ENCODE measurements at regions not wholly inside any gene's neighbourhood (a gene's known extent, or its start where the extent isn't known, plus 50 kb on each side); places are given as distances from the start of the nearest gene placed in this dataset.
"Not testable (repeated sequence)": the region's sequence is repeated elsewhere in the genome, so short reads cannot be mapped to it uniquely, and the experiment has no call there.

DNA sequence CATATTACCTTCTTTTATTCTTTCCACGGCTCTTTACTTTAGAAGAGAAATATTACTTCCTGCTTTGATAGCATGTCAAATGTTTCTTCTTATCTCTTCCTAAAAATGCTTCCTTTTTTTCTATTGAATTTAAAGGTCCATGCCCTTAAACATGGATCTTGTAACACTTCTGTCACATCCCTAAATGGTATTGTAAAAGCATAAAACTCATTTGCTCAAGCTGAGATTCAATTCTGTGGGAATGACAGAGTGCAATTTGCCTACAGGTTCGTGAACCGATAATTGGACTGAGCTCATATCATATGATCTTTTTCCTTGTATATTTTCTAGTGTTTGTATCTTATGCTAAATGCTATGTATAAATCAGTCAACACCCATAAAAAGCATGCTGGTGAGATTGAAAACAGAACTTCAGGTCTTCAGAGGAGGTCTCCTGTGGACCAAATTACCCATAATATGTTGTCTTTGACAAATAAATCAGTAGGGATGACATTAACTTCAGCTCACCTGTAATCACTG is 429.3 kb downstream of the TMEM232 start:
- TF ChIP-seq, protein P1, sequence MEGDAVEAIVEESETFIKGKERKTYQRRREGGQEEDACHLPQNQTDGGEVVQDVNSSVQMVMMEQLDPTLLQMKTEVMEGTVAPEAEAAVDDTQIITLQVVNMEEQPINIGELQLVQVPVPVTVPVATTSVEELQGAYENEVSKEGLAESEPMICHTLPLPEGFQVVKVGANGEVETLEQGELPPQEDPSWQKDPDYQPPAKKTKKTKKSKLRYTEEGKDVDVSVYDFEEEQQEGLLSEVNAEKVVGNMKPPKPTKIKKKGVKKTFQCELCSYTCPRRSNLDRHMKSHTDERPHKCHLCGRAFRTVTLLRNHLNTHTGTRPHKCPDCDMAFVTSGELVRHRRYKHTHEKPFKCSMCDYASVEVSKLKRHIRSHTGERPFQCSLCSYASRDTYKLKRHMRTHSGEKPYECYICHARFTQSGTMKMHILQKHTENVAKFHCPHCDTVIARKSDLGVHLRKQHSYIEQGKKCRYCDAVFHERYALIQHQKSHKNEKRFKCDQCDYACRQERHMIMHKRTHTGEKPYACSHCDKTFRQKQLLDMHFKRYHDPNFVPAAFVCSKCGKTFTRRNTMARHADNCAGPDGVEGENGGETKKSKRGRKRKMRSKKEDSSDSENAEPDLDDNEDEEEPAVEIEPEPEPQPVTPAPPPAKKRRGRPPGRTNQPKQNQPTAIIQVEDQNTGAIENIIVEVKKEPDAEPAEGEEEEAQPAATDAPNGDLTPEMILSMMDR (conservative IDR thresholded peaks at IDR 0.05; ENCODE audit: low read depth, low read length) = no peak
- no peak for DNase-seq (ENCODE audit: low read depth)
- H3K4me3 ChIP-seq (ENCODE audit: low read depth, low read length) = no peak overlapping the region

DNA sequence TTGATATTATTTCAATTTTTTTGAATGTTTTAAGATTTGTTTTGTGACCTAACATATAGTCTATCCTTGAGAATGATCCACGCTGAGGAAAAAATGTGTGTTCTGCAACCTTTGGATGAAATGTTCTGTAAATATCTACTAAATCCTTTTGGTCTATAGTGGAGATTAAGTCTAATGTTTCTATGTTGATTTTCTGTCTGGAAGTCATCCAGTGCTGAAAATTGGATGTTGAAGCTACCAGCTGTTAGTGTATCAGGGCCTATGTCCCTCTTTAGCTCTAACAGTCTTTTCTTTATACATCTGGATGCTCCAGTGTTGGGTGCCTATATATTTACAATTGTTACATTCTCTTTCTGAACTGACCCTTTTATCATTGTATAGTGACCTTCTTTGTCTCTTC is 422.3 kb downstream of the TMEM232 start:
- no peak for DNase-seq (ENCODE audit: low read depth)
- H3K4me3 ChIP-seq (ENCODE audit: low read depth, low read length) = no peak overlapping the region
- TF ChIP-seq, protein P1 (conservative IDR thresholded peaks at IDR 0.05; ENCODE audit: low read depth, low read length) = no peak

DNA sequence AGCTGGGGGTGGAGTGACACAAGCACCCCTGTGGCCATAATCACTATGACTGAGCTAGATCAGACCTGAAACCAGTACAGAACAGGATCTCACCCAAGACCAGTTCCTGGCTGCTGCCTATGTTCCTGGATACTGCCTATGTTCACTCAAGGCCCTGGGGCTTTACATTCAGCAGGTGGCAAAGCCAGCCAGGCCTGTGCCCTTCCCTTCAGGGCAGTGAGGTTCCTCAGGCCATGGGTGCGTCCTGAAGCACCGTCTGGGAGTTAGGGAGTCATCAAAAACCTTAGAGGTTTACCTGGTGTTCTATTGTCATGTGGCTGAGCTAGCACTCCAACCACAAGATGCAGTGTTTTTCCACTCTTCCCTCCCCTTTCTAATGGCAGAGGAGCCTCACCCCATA is 419.8 kb downstream of the TMEM232 start:
- H3K4me3 ChIP-seq (ENCODE audit: low read depth, low read length) = no peak overlapping the region
- DNase-seq (ENCODE audit: low read depth) = no peak
- TF ChIP-seq, protein P1 (conservative IDR thresholded peaks at IDR 0.05; ENCODE audit: low read depth, low read length) = no peak

DNA sequence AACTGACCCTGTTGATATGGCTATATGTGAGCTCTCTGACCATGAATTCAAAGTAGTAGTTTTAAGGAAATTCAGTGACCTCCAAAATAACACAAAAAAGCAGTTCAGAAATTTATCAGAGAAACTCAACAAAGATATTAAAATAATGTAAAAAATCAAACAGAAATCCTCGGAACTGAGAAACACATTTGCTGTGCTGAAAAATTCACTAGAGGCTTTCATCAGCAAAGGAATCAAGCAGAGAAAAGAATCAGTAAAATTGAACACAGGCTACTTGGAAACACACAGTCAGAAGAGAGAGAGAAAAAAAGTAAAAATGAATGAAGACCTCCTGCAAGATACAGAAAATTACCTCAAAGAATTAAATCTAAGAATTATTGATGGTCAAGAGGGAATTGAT is 417.2 kb downstream of the TMEM232 start:
- no peak overlapping the region for H3K4me3 ChIP-seq (ENCODE audit: low read depth, low read length)
- TF ChIP-seq, protein P1 (conservative IDR thresholded peaks at IDR 0.05; ENCODE audit: low read depth, low read length) = no peak
- DNase-seq (ENCODE audit: low read depth) = no peak

DNA sequence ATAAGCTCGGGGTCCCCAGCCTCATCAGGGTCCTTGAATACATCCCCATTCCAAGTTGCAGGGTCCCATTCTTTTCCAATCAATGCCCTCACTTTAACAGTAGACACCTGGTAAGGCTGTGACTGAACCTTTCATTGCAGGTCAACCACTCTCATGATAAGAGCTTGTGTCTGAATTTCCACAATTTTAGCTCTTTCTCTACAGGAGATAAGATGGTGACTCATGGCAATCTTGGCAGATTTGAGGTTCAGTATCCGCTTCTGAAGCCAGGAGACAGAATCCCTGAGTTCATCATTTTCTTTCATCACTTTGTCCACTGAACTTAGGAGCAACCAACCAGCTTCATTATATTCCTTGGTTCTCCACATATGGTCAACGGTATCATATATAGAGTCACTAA is 409.9 kb downstream of the TMEM232 start:
- not testable (repeated sequence) for H3K4me3 ChIP-seq (ENCODE audit: low read depth, low read length); DNase-seq (ENCODE audit: low read depth)

DNA sequence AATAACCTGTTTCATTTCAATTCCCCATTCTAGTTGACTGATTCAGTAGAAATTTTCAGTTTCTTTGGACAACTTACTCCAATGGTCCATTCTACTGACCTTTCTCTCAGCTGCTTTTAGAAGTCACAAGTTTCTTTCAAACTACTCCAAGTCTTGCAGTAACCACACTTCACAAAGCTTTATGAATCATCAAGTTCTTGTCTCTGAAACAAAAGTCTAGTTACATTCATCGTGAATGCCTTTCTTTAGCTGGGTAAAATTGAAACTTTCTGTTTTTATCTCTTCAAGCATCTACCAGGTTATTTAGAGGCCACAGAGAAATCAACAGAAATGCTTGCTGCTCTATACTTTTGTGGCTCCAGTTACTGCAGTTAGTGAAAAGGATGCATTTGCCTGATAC is 405.4 kb downstream of the TMEM232 start:
- no peak overlapping the region for H3K4me3 ChIP-seq (ENCODE audit: low read depth, low read length)
- TF ChIP-seq, protein P1 (conservative IDR thresholded peaks at IDR 0.05; ENCODE audit: low read depth, low read length) = no peak
- DNase-seq (ENCODE audit: low read depth) = peak; percentile 50

DNA sequence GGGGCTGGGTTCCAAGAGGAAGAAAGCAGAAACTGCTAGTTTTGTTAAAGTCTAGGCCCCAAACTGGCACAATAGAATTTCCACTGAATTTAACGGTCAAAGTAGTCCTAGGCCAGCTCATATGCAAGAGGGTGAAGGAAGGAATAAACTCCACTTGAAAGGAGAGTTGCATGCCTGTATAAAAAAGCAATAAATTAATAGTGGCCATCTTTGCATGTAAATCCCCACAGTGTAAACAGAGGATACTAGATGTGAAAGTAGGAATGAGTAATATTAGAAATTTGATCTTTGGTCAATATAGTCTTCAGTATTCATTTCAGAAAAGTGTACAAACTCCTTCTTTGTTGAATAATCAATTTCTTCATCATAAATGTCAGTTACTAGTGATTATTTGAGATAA is 403.1 kb downstream of the TMEM232 start:
- TF ChIP-seq, protein P1 (conservative IDR thresholded peaks at IDR 0.05; ENCODE audit: low read depth, low read length) = no peak
- H3K4me3 ChIP-seq (ENCODE audit: low read depth, low read length) = no peak overlapping the region
- no peak for DNase-seq (ENCODE audit: low read depth)

Data from choroid plexus epithelial cell (primary cell).